ENCODE measurements at regions not wholly inside any gene's neighbourhood (a gene's known extent, or its start where the extent isn't known, plus 50 kb on each side); places are given as distances from the start of the nearest gene placed in this dataset.

DNA sequence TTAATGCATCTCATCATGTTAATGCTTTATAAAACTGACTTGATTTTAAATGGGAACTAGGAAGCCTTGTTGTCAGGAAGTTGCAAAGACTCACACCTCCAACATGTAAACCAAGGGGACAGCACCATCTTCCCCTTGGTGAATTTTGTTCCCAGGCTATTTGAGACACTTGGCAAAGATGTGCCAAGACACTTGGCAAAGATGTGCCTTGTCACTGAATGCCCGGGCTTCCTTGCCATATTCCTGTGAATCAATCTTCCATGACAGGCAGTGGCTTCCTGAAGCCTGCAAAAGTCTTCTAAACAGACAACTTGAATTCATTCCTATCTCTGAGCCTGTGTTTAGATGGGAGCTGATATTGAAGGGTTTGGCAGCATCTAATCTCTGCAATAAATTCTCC lies 465.4 kb upstream of the C16orf82 start:
- no peaks in the 10 kb centered on the region for H4K20me1 ChIP-seq (ENCODE audit: control insufficient read depth, extremely low read depth, insufficient read depth, low read length)
- H3K9ac ChIP-seq (ENCODE audit: control insufficient read depth, extremely low read depth, insufficient read depth, low read length), result no peak overlapping the region
- H3K4me2 ChIP-seq (ENCODE audit: control insufficient read depth, extremely low read depth, insufficient read depth, low read depth, low read length), result no peak overlapping the region
- H3K9me1 ChIP-seq (ENCODE audit: control insufficient read depth, extremely low read depth, insufficient read depth, low read length), result no peaks in the 10 kb centered on the region
- H3K36me3 ChIP-seq (ENCODE audit: control insufficient read depth in 2 of 2, extremely low read depth in 1 of 2, insufficient read depth in 2 of 2, low read length in 2 of 2), result no peaks in the 10 kb centered on the region
- TF ChIP-seq, protein P1, sequence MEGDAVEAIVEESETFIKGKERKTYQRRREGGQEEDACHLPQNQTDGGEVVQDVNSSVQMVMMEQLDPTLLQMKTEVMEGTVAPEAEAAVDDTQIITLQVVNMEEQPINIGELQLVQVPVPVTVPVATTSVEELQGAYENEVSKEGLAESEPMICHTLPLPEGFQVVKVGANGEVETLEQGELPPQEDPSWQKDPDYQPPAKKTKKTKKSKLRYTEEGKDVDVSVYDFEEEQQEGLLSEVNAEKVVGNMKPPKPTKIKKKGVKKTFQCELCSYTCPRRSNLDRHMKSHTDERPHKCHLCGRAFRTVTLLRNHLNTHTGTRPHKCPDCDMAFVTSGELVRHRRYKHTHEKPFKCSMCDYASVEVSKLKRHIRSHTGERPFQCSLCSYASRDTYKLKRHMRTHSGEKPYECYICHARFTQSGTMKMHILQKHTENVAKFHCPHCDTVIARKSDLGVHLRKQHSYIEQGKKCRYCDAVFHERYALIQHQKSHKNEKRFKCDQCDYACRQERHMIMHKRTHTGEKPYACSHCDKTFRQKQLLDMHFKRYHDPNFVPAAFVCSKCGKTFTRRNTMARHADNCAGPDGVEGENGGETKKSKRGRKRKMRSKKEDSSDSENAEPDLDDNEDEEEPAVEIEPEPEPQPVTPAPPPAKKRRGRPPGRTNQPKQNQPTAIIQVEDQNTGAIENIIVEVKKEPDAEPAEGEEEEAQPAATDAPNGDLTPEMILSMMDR (optimal IDR thresholded peaks at IDR 0.05 in 1 of 3, IDR thresholded peaks at IDR 0.05 in 1 of 3, conservative IDR thresholded peaks at IDR 0.05 in 1 of 3; ENCODE audit: extremely low read depth in 1 of 3, insufficient read depth in 2 of 3, low read length in 3 of 3), result no peak
- TF ChIP-seq EZH2 (IDR thresholded peaks at IDR 0.05; ENCODE audit: low read length), result no peak
- no peaks in the 10 kb centered on the region for H3K79me2 ChIP-seq (ENCODE audit: control insufficient read depth, insufficient read depth, low read length)
- DNase-seq (ENCODE audit: low read depth, low spot score) (no peak), FAIRE-seq (no peak)
- no peak overlapping the region for H2AFZ ChIP-seq (ENCODE audit: control insufficient read depth, low read length)
- no peak overlapping the region for H3K27ac ChIP-seq (ENCODE audit: control insufficient read depth, insufficient read depth, low read length)
- no peaks in the 10 kb centered on the region for H3K27me3 ChIP-seq (ENCODE audit: control insufficient read depth, extremely low read depth, insufficient read depth, low read length)
- H3K4me3 ChIP-seq (ENCODE audit: control insufficient read depth in 2 of 3, extremely low read depth in 1 of 3, insufficient read depth in 2 of 3, low read depth in 1 of 3, low read length in 3 of 3), result no peak overlapping the region
- dilution Hi-C loops (cut with MboI; ENCODE audit: extremely low pct_ligation_motif_present, low sequenced_read_pairs), result no loop called here
- no peaks in the 10 kb centered on the region for H3K4me1 ChIP-seq (ENCODE audit: control insufficient read depth, extremely low read depth, insufficient read depth, low read length)
- H3K9me3 ChIP-seq (ENCODE audit: control insufficient read depth, low read depth, low read length), result no peaks in the 10 kb centered on the region

DNA sequence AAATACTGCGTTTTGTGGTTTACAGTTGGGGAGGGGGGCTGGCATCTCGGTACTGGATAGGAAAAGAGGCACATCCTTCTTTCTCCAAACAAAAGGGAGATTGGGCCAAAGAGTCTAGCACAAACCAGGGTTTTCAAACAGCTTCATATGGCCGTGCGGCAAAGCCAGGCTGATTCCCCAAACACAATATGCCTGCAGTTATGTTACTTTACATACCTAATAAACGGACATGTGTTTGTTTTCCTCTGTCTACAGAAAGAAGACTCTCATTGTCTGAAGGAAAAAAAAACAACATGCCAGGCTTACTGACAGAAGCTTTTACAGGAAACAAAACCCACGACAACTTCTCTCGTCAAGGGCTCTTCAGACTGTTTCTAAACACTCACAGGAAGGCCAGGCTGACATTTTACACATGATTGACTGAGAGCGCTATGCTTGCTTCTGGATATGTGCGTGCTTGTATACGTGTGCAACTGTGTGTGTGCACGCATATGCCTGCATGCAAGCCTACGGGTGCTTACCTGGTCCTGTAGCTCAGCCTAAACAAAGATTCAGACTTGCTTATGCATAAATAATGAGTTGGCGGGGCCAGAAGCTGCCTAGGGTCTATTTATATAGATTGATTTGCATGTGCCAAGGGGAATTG lies 461.0 kb upstream of the C16orf82 start:
- H3K27me3 ChIP-seq (ENCODE audit: control insufficient read depth, extremely low read depth, insufficient read depth, low read length), result no peaks in the 10 kb centered on the region
- no peaks in the 10 kb centered on the region for H4K20me1 ChIP-seq (ENCODE audit: control insufficient read depth, extremely low read depth, insufficient read depth, low read length)
- DNase-seq (ENCODE audit: low read depth, low spot score), result no peak
- no peaks in the 10 kb centered on the region for H3K9me3 ChIP-seq (ENCODE audit: control insufficient read depth, low read depth, low read length)
- dilution Hi-C loops (cut with MboI; ENCODE audit: extremely low pct_ligation_motif_present, low sequenced_read_pairs), result no loop called here
- no peak overlapping the region for H3K27ac ChIP-seq (ENCODE audit: control insufficient read depth, insufficient read depth, low read length)
- H3K9me1 ChIP-seq (ENCODE audit: control insufficient read depth, extremely low read depth, insufficient read depth, low read length), result no peaks in the 10 kb centered on the region
- no peak overlapping the region for H3K4me2 ChIP-seq (ENCODE audit: control insufficient read depth, extremely low read depth, insufficient read depth, low read depth, low read length)
- no peak for FAIRE-seq
- no peak overlapping the region for H3K4me3 ChIP-seq (ENCODE audit: control insufficient read depth in 2 of 3, extremely low read depth in 1 of 3, insufficient read depth in 2 of 3, low read depth in 1 of 3, low read length in 3 of 3)
- H3K9ac ChIP-seq (ENCODE audit: control insufficient read depth, extremely low read depth, insufficient read depth, low read length), result no peak overlapping the region
- no peaks in the 10 kb centered on the region for H3K4me1 ChIP-seq (ENCODE audit: control insufficient read depth, extremely low read depth, insufficient read depth, low read length)
- no peaks in the 10 kb centered on the region for H3K36me3 ChIP-seq (ENCODE audit: control insufficient read depth in 2 of 2, extremely low read depth in 1 of 2, insufficient read depth in 2 of 2, low read length in 2 of 2)
- no peak for TF ChIP-seq EZH2 (IDR thresholded peaks at IDR 0.05; ENCODE audit: low read length)
- TF ChIP-seq, protein P1 (optimal IDR thresholded peaks at IDR 0.05 in 1 of 3, IDR thresholded peaks at IDR 0.05 in 1 of 3, conservative IDR thresholded peaks at IDR 0.05 in 1 of 3; ENCODE audit: extremely low read depth in 1 of 3, insufficient read depth in 2 of 3, low read length in 3 of 3), result no peak
- no peak overlapping the region for H2AFZ ChIP-seq (ENCODE audit: control insufficient read depth, low read length)
- no peaks in the 10 kb centered on the region for H3K79me2 ChIP-seq (ENCODE audit: control insufficient read depth, insufficient read depth, low read length)
